ENCODE measurements at regions not wholly inside any gene's neighbourhood (a gene's known extent, or its start where the extent isn't known, plus 50 kb on each side); places are given as distances from the start of the nearest gene placed in this dataset.

- DNase-seq: no peak
Observed at GRCh38 chr18:10009321-10010144, 95.7 kb downstream of the VAPA start.

GRCh38 chr18:10010611-10011015, 96.8 kb downstream of the VAPA start:
- DNase-seq: peak; percentile 88

- no peak for DNase-seq
Observed at GRCh38 chr18:10011061-10011460, 97.2 kb downstream of the VAPA start.

GRCh38 chr18:10011751-10012150, 97.9 kb downstream of the VAPA start:
- no peak for DNase-seq

- no peak for DNase-seq
Observed at GRCh38 chr18:10012526-10012925, 98.7 kb downstream of the VAPA start.

GRCh38 chr18:10013621-10014543, 100.1 kb downstream of the VAPA start:
- no peak for DNase-seq

- no peak for DNase-seq
Observed at GRCh38 chr18:10015288-10015701, 101.5 kb downstream of the VAPA start.

GRCh38 chr18:10015941-10016819, 102.4 kb downstream of the VAPA start:
- DNase-seq: no peak

- no peak for DNase-seq
Observed at GRCh38 chr18:10017043-10017442, 103.2 kb downstream of the VAPA start.

- no peak for DNase-seq
Observed at GRCh38 chr18:10018289-10018688, 104.5 kb downstream of the VAPA start.

GRCh38 chr18:10020171-10020570, 106.4 kb downstream of the VAPA start:
- DNase-seq: no peak

GRCh38 chr18:10022365-10022764, 108.5 kb downstream of the VAPA start:
- DNase-seq: no peak

- DNase-seq: no peak
Observed at GRCh38 chr18:10023853-10024570, 110.2 kb downstream of the VAPA start.

- no peak for DNase-seq
Observed at GRCh38 chr18:10025711-10026670, 112.2 kb downstream of the VAPA start.

GRCh38 chr18:10027031-10027430, 113.2 kb downstream of the VAPA start:
- DNase-seq: no peak

GRCh38 chr18:10027461-10027860, 113.6 kb downstream of the VAPA start:
- DNase-seq: no peak

- DNase-seq: no peak
Observed at GRCh38 chr18:10029711-10030110, 115.9 kb downstream of the VAPA start.

GRCh38 chr18:10030816-10031541, 117.2 kb downstream of the VAPA start:
- no peak for DNase-seq

GRCh38 chr18:10032331-10033015, 118.7 kb downstream of the VAPA start:
- peak; percentile 45 for DNase-seq

- DNase-seq: no peak
Observed at GRCh38 chr18:10033016-10033399, 119.2 kb downstream of the VAPA start.

Data from right hindlimb (tissue), 1 donor.